Femur (tissue), 1 donor: ENCODE measurements at regions not wholly inside any gene's neighbourhood (a gene's known extent, or its start where the extent isn't known, plus 50 kb on each side); places are given as distances from the start of the nearest gene placed in this dataset.

ENCODE experiments used
- DNase-seq: peaks from one replicate; pipeline ENCODE4 v3.0.0-alpha.2; 2017

GRCh38 chr14:42013153-42013552 lies 406.5 kb downstream of the LRFN5 start:
- no peak for DNase-seq

GRCh38 chr14:42011221-42011620 lies 404.5 kb downstream of the LRFN5 start:
- no peak for DNase-seq

GRCh38 chr14:42004321-42004720 lies 397.6 kb downstream of the LRFN5 start:
- DNase-seq: no peak

- DNase-seq: no peak
Measured at GRCh38 chr14:42002141-42002540, 395.5 kb downstream of the LRFN5 start.

- no peak for DNase-seq
Measured at GRCh38 chr14:42001431-42001830, 394.8 kb downstream of the LRFN5 start.

GRCh38 chr14:42000450-42000849 lies 393.8 kb downstream of the LRFN5 start:
- DNase-seq: no peak

GRCh38 chr14:41993687-41994086 lies 387.0 kb downstream of the LRFN5 start:
- no peak for DNase-seq

GRCh38 chr14:41986700-41987099 lies 380.0 kb downstream of the LRFN5 start:
- no peak for DNase-seq

GRCh38 chr14:41986083-41986645 lies 379.5 kb downstream of the LRFN5 start:
- no peak for DNase-seq

- no peak for DNase-seq
Measured at GRCh38 chr14:41973178-41973577, 366.5 kb downstream of the LRFN5 start.

- DNase-seq: no peak
Measured at GRCh38 chr14:41972531-41972930, 365.9 kb downstream of the LRFN5 start.

- no peak for DNase-seq
Measured at GRCh38 chr14:41960281-41960680, 353.6 kb downstream of the LRFN5 start.

- no peak for DNase-seq
Measured at GRCh38 chr14:41957459-41957858, 350.8 kb downstream of the LRFN5 start.
